ENCODE measurements at regions not wholly inside any gene's neighbourhood (a gene's known extent, or its start where the extent isn't known, plus 50 kb on each side); places are given as distances from the start of the nearest gene placed in this dataset.
"Not testable (repeated sequence)": the region's sequence is repeated elsewhere in the genome, so short reads cannot be mapped to it uniquely, and the experiment has no call there.

GRCh38 chr11:24406389-24406788, 90.5 kb upstream of the LUZP2 start:
- H3K4me3 ChIP-seq (ENCODE audit: low read depth, low read length): no peak overlapping the region
- TF ChIP-seq, protein P1, sequence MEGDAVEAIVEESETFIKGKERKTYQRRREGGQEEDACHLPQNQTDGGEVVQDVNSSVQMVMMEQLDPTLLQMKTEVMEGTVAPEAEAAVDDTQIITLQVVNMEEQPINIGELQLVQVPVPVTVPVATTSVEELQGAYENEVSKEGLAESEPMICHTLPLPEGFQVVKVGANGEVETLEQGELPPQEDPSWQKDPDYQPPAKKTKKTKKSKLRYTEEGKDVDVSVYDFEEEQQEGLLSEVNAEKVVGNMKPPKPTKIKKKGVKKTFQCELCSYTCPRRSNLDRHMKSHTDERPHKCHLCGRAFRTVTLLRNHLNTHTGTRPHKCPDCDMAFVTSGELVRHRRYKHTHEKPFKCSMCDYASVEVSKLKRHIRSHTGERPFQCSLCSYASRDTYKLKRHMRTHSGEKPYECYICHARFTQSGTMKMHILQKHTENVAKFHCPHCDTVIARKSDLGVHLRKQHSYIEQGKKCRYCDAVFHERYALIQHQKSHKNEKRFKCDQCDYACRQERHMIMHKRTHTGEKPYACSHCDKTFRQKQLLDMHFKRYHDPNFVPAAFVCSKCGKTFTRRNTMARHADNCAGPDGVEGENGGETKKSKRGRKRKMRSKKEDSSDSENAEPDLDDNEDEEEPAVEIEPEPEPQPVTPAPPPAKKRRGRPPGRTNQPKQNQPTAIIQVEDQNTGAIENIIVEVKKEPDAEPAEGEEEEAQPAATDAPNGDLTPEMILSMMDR (IDR thresholded peaks at IDR 0.05; ENCODE audit: low read depth, low read length): no peak

- TF ChIP-seq, protein P1 (IDR thresholded peaks at IDR 0.05; ENCODE audit: low read depth, low read length): no peak
- H3K4me3 ChIP-seq (ENCODE audit: low read depth, low read length): no peak overlapping the region
Measured at GRCh38 chr11:24406980-24407379, 89.9 kb upstream of the LUZP2 start.

DNA sequence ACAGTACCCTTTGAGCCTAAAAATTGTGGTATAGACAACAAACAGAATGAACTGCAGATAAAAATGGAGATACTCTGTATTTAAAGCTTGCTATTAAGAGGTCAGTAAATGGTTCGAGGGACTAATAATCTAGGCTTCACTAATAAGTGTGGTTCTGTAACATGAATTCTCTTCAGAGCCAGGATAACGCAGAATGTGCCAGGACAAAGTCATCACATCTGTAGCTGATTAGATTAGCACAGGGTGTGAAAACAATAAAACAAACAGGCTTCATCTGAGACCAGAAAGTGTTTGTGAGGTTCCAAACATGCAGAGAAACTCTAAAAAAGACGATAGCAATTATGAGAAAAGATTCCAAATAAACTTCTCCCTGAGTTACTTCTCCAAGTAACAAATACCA, 89.1 kb upstream of the LUZP2 start:
- H3K4me3 ChIP-seq (ENCODE audit: low read depth, low read length): no peak overlapping the region
- TF ChIP-seq, protein P1 (IDR thresholded peaks at IDR 0.05; ENCODE audit: low read depth, low read length): no peak

GRCh38 chr11:24408202-24408601, 88.7 kb upstream of the LUZP2 start:
- TF ChIP-seq, protein P1 (IDR thresholded peaks at IDR 0.05; ENCODE audit: low read depth, low read length): no peak
- H3K4me3 ChIP-seq (ENCODE audit: low read depth, low read length): no peak overlapping the region

- TF ChIP-seq, protein P1 (IDR thresholded peaks at IDR 0.05; ENCODE audit: low read depth, low read length): no peak
- no peak overlapping the region for H3K4me3 ChIP-seq (ENCODE audit: low read depth, low read length)
Measured at GRCh38 chr11:24411791-24412190, 85.1 kb upstream of the LUZP2 start.

DNA sequence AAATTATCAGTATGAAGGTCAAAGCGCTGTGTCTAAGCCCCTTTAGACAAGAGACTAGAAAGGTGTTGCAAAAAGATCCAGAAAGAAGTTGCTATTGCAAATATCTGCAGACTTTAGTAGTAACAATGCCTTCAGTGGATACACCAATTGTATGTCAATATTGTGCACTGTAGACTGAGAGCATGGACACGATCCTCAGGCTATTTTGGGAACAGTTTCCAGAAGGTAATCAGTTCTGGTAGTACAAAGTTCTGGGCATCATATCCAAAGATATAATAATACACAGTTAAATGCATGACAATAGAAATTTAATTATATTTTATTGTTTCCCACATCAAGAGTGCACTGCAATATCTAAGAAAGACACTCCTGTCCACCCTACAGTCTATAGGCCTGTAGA, 84.1 kb upstream of the LUZP2 start:
- no peak overlapping the region for H3K4me3 ChIP-seq (ENCODE audit: low read depth, low read length)
- TF ChIP-seq, protein P1 (IDR thresholded peaks at IDR 0.05; ENCODE audit: low read depth, low read length): no peak

GRCh38 chr11:24413391-24413790, 83.5 kb upstream of the LUZP2 start:
- H3K4me3 ChIP-seq (ENCODE audit: low read depth, low read length): no peak overlapping the region
- TF ChIP-seq, protein P1 (IDR thresholded peaks at IDR 0.05; ENCODE audit: low read depth, low read length): no peak

- not testable (repeated sequence) for H3K4me3 ChIP-seq (ENCODE audit: low read depth, low read length)
Measured at GRCh38 chr11:24415955-24416636, 80.8 kb upstream of the LUZP2 start.
